Fibroblast of skin of left quadriceps (primary cell): ENCODE measurements at regions not wholly inside any gene's neighbourhood (a gene's known extent, or its start where the extent isn't known, plus 50 kb on each side); places are given as distances from the start of the nearest gene placed in this dataset.

Experiments used
- DNase-seq, 2 experiments: peaks; one replicate each; pipeline ENCODE4 v3.0.0-alpha.2; 2013; ENCODE audit warnings: low read depth in 2 of 2

DNA sequence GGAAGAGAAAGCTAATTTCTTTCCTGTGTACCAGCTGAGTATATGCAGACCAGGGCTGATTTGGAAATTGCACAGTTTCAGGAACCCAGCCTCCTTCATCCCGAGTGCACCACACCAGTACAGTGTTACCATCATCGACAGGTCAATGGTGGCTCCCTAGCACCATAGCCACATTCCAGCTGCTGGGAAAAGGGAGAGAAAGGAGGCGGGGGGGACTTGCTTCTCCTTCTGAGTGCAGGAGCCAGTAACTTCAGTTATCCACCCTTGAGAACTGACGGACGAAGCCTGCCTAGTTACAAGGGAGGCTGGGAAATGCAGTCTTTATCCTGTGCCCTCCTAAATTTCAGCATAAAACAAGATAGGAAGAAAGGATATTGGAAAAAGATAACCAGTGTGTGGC is 129.7 kb upstream of the PRICKLE2 start:
- DNase-seq, result no peak

DNA sequence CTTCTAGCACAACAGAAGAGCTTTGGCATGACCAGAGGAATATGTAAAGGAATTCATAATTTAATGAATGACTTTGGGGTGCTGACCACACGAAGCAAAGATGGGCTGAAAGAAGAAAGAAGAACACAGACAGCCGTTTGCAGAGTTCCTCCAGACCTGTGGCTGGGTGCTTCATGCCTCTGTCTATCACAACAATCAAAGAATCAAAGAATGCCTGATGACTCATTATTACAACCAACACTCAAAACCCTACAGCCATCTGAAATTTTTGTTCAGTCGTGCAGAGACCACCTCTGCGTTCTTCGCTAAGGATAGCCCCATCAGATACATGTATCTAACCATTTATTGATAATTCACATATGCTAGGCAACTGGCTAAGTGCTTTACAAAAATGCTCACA is 129.0 kb upstream of the PRICKLE2 start:
- DNase-seq, result no peak

DNA sequence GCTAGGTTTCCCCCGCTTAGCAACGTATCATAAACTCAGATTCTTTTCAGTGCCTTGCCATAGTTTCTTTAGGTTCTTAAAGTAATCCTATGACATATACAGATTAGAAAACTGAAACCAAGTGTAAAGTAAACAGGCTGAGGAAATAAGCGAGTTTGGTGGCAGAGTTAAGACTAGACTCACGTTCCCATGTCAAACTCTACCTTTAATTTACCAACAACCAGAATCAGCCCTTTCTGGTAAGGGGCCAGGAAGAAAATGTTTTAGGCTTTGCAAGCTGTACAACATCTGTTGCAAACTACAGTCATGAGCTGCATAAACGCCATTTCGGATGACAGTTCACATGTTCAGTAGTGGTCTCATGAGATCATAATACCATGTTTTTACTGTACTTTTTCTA is 128.0 kb upstream of the PRICKLE2 start:
- DNase-seq, result peak in 1 of 2 experiments; percentile 26

DNA sequence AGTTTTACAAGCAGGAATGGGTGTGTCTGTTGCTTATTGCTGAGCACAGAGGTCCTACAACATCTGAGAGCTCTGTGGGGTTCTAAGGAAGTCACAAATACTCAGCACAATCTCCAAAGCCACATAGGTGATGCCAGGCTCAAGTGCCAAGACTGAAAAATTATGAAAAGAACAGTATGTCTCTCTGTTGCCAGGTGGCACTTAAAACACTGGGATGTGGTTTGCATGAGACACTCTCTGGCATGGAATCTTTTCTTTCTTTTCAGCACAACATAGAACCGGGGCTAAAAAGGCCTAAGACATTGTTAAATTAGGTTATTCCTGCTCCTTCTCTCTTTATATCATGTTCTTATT is 127.3 kb upstream of the PRICKLE2 start:
- no peak for DNase-seq

DNA sequence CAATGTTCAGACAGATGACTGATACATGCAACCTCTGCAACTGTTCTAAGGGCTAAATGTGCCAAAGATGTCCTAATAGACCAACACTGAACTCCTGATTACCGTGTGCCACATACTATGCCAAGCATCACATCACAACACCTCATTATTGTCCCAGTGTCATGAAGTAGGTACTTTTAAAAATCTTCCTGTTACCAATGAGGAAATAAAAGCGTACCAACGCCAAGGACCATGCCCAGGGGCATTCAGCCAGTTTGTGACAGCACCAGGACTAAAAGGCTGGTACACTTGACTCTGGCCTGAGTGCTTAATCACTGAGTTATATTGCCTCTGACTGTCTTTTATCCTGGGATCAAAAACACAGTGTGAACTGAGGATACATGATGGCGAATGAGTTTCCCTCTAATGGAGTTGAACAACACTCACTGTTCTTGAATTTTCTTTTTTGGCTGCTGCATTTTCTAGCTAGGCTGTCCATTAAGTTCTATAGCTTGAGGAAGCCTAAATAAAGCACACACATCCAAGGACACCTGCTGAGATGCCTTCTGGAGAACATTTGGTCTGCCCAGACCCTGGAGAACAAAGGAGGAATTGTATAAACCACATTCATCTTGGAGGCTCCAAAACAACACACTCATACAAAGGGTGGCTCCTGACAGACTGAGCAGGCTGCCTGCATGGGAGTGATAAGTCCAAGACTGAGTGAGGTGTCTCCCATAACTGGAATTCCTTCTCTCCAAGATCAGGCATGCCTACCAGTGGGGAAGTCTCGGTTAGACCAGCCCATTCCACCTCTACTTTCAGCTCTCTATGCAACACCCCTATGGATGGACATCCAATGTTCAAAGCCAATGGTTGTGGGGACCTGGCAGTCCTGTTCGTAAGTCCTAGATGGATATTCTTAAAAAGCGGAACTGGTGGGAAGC is 126.7 kb upstream of the PRICKLE2 start:
- DNase-seq, result no peak

DNA sequence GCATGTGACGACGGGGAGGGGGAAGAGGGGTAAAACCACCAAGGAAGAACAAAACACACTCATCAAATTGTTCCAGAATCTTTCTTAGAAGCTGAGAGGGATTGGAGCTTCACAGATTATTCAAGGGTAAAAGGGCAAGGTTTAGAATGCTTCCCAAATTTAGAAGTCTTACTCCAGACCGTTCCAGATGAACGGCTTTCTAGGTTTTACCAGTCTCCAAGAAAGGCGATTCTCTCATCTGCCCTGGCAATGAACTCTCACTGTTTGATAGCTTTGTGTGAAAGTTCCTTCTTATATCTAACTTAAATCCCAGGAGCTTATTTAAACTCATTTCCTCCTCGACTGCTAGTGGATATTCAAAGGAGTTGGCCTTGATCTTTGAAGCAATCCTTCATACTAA is 124.3 kb upstream of the PRICKLE2 start:
- no peak for DNase-seq

DNA sequence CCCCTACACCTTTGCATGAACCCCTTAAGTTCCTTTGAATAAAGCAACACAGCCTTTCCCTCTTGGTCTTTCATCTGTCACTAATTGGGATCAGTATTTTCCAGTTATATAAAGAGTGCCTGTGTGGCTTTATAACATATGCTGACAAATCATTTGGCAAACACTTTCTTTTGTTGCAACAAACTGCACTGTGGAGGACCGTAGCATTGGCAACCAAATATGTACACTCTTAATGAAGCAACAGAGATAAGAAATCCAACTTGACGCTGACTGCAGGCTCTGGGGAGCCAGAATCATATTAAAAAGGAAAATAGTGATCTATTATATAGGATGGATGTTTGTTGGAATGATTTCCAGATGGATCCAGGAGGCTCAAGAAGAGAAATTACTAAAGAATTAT is 120.1 kb upstream of the PRICKLE2 start:
- peak; percentile 85 to 86 for DNase-seq

DNA sequence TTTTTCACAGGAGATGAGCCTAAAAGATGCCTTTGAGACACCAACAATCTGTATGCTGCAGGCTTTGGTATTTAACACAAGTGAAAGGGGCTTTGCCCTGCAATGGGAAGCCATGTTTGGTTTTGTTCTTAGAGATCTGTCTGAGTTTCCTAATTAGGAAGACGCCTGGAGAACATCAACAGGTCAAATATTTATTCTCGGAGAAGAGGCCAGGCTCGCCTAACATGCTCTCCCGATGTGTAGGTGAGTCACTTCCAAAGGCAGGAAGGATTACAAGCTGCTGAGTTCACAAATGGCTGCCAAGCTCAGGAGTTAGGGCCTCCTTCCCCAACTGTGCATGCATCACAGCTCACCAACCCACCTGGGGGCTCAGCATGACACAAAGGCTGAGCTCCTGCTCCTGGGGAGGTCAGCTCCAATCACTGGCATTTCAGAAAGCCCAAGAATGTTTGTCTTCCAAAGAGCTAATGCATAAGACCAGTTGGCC is 119.5 kb upstream of the PRICKLE2 start:
- DNase-seq, result peak; percentile 63

DNA sequence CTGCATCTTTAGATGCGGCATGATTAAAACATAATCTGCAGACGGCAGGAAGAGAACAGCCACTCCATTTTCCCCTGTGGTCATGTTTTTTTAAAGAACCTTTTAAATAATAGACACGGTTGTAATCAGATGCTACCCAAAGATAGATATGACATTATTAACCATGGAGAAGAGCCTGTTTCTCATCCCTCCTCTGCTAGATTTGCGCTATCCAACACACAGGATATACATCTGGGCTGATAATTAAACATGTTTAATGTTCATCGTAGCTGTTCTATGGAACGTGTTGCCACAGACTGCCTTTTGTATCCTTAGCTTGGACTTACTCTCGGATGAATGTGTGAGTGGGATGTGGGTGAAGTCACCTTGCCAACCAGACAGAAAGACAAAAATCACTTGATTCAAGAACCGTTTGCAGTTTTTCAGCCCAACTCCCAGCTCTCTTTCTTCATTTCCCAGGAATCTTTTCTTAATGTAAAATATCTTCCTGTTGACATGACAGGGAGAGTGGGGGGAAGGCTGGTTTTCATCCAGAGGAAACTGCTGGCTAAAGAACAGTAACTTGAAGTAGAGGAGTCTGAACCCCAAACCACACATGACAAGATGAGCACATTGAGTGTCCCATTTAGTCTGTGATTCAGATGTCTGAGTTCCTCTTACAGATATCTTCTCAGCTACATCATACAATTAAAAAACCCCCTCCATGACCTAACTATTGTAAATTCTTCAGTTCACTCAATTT is 118.6 kb upstream of the PRICKLE2 start:
- DNase-seq, result peak; percentile 75

DNA sequence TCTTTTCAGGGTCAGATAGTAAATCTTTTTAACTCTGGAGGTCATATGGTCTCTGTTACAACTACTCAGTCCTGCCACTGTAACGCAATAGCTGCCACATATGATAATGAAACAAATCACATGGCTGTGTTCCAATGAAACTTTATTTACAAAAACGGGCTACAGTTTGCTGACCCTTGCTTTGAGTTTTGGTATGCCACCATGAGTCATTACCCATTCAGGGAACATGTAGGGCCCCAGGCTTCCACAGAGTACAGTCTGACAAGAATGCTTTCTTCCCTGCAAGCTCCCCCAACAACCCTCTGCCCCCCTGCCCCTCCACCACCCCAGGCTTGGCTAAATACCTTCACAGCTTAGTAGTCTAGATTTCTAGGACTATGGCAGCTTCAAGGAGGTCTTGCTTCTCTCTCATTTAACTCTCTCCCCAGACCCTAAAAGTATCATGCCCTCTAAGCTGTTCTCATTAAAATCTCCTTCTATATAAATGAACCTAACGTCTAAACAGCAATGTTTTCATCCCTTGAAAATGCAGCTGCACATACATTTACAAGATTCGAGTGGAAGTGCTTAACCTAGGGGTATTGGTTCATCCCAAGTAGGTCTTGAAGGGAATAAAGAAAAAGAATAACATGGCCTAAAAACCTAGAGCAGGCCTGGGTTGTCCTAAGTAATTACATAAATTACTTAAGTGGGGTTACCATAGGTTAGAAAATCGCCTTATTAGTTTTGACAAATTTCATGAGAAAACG is 117.8 kb upstream of the PRICKLE2 start:
- DNase-seq, result peak; percentile 70 to 75

DNA sequence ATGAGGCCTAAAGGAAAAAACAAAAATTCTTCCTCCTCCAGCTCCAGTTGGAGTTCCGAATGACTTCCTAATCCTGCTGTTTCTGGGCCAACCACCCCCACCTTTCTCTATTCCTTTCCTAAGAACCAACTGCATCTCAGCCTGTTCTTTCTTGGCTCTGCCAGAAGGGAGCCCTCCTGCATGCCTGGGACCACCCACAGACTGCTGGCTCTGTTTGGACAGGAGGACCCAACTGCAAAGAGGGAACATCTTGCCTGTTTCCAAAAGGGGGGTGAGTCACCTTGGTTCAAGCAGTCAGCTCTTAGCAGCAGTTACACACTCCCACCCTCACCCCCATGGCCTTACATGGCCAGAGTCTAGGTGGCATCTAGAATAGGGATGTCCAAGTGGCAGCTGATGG is 116.0 kb upstream of the PRICKLE2 start:
- no peak for DNase-seq

DNA sequence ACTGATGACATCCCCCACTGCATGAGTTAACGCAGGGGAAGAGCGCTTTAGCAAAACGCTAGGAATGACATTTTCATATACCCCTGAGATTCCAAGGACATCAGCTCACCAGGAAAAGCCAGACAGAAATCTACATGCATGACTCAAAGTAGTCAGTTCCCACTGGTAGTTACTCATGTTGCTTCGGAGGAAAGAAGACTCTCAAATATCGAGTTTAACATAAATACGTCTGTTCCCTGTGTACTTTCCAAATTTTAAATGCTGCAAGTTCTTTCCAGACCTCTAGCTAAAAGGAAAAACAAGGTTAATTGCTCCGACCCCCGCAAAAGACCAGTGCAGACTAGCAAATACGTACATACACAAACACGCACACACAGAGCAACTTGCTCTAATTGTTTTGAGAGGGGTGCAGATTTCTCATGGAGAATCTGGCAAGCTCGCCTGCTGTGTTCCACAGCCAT is 115.4 kb upstream of the PRICKLE2 start:
- DNase-seq, result peak; percentile 73 to 74

DNA sequence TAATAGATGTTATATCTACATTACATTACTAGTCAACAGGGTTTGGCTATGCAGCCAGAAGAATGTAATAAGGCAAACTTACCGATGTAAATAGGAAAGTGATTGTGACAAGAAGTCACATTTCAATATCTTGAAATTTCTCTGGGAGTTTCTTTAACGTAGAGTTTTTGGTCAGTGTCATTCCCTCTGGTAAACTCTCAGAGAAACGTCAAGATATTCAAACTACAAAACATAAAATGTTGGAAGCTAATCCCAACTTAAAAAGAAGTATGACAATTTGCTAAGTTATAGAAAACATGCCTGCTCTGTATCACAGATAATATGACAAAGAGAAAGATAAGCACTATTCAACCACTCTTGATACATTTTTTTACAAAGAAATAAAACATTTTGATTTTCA is 111.2 kb upstream of the PRICKLE2 start:
- no peak for DNase-seq

DNA sequence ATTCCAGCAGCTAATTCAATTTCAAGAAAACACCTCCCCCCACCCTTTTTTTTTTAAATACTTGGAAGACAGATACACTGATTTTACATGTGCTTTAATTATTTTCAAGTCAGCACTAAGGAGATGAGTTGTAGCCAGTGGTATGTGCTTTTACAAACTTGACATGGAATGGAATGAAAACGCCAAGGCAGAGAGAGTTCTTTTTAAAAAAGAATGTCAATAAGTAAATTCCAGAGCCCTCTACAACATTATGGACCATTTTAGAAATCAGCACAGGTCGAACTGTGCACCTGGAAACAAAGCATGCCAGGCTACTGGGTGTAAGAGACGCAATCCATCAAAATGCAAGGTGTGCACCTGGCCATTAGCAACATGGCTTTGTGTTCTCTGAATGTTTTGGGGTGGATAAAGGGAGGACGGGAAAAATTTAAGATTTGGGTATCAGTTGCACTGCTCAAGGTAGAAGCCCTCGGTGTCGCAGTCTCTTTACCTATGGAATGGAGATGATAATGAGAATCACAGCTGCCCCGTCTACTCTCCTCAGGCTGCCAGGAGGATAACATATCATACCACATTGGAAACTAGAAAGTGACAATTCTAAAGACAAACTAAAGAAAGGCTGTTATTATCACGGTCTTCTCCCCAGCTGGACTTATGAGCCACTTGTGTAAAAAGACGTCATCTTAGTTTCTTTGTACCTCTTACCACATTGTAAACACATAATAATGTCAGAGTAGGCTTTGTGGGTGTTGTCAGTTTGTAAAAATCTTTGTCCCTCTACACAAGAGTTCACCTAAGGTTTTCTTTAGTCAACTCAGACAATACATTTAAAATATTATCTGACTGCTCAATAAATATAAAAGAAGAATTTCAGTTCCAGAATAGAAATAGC is 107.4 kb upstream of the PRICKLE2 start:
- no peak for DNase-seq

DNA sequence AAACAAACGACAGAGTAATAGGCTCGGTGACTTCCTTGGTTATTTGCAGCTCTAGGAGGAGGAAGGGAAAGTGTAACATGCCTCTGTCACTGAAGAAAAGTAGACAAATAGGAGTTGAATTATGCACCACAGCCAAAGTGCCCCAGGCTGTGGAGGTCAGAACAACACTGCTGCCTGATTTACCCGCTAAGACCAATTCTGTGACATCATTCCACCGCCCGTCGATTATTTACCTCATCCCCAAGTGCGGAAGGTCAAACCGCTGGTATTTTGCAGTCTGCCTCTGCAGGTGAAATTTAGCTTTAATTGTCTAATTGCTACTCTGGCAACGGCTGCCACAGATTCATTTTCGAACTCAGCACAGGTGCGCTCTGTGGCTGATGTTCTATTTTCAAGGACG is 106.3 kb upstream of the PRICKLE2 start:
- no peak for DNase-seq

DNA sequence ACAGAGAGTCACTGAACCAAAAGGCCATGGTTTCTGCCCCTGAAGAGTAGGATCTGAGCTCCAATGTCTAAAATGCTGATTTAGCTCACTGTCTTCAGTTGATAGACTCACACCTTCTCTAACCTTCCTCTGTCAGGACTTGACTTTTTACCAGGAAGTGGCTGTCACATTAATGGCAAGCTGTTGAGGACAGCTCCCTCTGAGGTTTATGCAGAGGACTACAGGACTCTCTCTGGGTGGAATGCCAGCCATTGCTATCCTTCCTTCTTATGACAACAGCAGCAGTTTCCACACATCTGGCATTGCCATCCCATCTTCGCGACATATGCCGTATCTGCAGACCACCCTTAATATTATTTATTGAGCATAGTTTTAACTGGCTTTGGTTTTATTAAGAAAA is 103.8 kb upstream of the PRICKLE2 start:
- DNase-seq, result no peak

DNA sequence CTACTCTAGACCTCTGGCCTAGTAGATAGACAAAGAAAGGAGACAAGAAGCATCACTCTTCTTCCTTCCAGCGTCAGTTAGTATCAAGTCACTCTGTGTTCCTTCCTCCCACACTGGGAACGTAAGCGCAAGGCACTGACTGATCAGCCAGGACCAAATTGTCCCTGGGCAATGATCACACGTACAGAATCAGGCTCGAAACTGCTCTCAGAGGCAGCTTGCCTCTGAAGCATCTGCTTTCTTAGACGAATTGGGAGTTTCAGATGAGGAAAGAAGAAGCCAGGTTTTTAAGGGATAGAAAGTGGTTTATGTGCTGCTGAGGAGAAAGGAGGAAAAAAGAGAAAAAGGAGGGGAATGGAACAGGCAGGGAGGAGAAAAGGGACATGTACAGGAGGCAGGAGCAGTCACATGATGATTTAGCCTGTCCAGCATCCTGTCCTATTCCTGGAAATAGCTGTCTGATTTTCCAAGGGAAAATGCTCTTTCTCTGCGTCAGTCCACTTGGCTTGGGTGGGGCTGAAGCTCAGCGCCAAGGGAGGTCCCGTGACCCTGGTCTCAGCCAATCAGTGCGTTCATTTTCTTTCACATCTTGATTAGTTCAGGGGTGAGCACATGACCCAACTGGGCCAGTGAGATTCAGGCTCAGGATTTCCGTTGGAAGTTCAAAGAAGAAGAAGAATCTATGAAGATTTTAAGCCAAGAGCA is 102.0 kb upstream of the PRICKLE2 start:
- no peak for DNase-seq

DNA sequence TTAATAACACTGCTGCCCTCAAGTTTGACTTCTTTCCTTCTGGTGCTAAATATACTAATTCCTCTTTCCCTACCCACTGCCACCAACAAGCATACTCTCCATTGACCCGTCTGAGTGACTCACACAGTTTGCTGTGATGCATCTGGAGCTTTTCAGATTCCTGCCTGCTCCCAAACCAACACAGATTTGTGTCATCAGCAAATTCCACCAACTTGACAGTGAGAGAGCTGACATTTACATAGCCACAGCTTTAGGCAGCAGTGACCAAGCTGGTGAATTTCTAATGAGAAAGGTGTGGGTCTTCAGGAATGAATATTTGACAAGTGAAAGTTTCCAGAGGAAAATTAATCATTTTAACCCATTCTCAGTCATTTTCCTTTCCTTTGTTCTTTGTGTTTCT is 96.5 kb upstream of the PRICKLE2 start:
- DNase-seq, result no peak

DNA sequence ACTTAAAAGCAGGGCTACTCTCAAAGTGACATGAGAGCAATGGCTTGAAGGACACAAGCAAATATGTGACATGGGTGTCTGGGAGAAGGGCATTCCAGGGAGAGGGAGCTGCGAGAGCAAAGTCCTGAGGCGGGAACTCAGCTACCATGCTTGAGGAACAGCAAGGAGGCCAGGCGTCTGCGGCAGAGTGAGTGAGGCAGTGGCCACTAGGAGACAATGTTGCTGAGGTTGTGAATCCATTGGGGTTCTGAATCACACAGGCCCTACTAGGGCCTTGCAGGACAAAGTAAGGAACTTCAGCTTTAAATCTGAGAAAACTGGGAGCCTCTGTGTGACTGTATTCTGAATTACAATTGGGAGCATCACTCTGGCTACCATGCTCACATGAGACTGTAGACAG is 94.1 kb upstream of the PRICKLE2 start:
- DNase-seq, result no peak

DNA sequence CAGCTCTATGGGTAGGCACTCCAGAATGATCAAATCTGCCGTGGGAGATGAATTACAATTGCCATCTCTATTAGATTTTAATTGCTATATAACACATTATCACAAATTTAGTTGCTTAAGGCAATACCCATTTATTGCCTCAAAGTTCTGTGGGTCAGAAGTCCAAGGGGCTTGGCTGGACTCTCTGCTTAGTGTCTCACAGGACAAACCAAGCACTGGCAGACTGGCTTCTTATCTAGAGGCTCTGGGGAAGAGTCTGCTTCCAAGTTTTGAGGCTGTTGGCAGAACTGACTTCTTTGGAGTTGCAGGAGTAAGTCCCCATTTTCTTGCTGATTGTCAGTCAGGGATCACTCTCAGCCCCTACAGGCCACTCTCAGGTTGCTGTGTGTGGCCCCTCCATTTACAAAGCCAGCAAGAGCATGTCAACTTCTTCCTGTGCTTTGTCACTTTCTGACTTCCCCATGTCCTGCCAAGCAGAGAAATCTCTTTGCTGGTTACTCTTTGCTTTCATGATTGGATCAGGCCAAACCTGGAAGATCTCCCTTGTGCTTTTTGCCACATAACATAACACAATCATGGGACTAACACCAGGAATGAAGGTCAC is 93.5 kb upstream of the PRICKLE2 start:
- DNase-seq, result no peak
